HG03139 (cell line): ENCODE measurements at regions not wholly inside any gene's neighbourhood (a gene's known extent, or its start where the extent isn't known, plus 50 kb on each side); places are given as distances from the start of the nearest gene placed in this dataset.

Experiments used
- ATAC-seq: cut with Tn5 transposase; IDR thresholded peaks from one replicate; pipeline ENCODE4 v1.9.1; 2021; ENCODE audit not compliant: unreplicated experiment

DNA sequence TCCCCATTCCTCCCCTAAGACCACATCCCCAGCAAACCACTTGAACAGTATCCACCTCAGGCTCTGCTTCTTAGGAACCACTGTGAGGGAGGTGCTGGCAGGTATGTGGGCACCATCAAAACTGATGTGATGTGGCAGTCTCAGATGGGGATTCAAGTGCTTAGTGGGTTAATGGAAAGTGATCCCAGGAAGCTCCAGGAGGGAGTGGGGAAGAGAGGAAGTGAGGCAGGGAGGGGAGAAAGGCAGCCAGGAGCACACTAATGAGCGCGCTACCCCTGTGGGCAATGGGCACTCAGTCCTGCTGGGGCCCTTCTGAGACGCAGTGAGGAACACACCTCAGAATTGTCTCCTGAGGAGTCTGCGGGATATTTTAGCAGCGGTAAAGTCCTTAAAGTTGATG is 263.1 kb upstream of the MOCS1 start:
- ATAC-seq = no peak

DNA sequence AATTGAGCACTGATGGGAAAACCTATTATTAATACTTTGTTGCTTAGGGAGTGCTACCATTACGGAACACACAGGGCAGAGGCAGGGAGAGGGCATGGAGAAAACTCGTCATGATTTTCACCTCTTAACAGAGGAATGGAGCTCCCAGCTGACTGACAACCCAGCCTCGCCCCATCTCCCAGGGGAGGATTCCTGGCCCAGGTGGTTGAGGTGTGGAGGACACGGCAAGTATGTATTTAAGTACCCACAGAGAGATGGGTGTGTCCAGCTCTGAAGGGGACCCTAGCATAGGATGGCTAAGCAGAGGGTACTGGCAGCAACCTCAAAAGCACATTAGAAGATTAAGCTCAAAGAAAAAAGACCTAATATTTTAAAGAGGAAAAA is 261.9 kb upstream of the MOCS1 start:
- ATAC-seq = no peak

DNA sequence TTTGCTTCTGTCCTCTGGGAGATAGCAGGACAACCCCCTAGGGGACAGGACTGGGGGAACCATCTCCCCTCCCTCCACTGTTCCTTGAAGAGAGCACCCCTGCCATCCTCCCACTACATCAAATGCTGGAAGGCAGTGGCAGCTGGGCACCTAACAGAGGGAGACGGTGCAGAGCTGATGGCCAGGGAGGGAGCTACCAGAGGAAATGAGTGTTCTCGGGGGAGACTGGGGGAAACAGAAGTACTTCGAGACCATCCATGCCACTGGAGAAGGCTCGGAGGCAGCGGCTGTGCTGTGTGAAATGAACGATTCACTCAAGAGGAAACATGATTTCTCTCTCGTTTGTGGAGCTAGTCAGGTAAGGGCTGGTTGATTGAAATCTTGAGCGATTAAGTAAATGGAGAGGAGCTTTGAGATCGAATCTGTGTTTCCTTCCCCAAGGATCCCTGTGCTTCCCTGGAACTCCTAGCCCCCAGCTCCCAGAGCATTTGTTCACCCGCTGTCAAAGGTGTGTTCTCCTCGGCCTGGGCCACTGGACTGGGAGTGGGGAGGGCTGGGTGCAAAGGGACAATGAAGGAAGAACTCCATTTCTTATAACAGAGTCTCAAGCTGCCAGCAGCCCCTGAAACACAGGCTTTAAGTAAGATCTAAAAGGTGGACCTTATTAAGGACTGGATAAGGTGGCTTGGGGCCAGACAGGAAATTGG is 261.3 kb upstream of the MOCS1 start:
- ATAC-seq = no peak

DNA sequence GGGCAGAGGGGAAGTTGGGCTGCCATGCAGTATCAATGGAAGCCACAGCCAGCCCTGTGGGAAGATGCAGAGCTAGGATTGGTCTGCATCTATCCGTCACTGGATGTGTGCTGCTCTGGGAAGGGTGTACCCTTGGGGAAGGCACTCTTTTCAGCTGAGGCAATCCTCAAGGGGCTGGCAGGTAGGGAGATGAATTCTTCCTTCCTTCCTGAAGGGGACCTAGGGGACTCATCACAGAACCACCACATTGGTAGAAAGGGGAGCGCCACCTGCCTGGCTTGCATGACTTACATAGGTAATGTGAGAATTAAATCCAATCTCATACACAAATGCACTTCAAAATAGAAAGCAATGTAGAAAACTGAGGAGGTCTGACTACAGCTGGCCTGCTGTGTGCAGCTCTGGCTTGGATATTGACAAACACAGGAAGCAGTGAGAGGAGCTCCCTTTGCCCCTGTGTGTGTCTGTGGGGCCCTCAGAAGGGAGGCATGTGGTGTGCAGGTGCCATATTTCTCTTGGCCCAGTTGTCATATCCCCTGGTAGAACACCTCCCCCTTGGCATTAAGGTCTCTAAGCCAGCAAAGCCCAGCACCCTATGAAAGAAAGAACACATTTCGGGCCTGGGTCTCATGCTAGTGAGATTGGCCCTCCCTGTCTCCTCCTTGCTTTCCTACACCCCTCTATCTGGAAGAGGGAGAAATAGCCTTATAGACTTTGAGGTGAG is 260.3 kb upstream of the MOCS1 start:
- no peak for ATAC-seq

DNA sequence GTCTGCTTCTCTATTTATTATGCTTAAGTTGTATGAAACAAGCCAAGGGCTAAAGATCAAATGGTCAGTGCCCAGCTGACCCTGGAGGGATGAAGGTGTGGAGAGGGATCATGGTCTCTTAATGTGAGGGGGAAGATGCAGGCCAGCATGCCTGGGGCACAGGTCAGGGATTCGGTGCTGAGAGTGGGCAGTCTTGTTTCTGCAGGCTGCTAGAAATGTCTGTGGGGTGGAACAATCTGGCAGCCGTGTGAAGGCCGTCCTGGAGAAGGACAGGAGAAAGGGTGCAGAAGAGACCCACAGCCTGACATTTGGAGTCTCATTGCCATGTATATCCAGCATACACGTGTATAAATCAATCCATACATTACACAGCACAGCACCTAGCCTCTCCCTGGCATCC is 258.3 kb upstream of the MOCS1 start:
- no peak for ATAC-seq

DNA sequence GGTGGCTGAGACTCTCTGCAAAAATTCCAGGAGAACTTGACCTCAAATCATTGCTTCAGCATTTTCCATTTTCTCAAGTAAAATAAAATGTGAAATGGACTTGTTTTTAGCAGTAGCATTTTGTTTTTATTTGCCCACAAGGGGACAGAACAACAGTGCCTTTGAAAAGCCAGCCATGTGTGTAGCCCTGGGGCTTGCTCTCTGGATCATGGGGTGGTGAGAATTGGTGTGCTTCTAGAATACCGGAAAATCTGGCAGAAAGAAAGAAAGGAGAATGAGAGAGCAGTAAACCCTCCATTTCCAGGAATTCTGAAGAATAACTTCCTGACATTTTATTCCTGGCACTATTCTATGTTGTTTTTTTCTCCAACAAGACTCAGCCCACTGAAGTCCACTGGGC is 254.7 kb upstream of the MOCS1 start:
- no peak for ATAC-seq

DNA sequence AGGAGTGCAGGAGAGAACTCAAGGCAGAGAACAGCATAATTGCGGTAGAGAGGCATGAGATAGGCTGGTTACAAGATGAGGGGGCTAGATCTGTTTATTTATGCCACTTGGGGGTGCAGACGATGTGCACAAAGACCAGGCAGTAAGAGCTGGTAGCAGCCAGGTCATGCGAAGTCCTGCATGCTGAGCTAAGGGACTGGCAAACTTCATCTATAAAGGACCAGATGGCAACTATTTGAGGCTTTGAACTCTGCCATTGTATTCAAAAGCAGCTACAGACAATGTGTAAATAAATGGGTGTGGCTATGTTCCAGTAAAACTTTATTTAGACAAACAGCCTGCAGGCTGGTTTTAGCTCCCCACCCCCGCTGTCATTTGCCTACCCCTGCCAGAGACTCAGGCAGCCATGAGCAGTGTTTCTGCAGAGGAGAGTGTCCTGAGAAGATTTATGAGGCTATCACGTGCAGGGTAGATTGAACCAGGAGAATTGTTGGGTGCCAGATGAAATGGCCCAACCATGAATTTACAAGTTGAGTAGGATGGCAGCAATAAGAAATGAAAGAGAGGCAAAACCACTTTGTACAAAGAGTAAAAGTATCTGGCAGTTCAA is 253.4 kb upstream of the MOCS1 start:
- ATAC-seq = no peak

DNA sequence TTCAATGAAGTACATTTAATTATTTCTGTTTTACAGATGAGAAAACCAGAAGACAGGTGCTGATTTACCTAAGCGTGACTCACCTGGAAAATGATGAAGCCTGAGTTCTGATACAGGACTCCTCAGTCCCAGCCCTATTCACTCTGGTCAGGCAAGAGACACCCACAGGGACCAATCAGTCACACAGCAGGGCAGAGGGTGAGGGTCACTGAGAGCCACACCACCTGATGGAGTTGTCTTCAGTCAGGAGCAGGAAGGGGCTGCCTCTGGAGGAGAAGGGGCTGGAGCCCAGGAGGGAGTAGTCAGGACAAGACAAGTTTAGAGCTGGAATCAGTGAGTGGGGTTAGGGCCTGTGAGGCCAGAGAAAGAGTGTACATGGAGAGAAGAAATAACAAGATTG is 251.2 kb upstream of the MOCS1 start:
- no peak for ATAC-seq

DNA sequence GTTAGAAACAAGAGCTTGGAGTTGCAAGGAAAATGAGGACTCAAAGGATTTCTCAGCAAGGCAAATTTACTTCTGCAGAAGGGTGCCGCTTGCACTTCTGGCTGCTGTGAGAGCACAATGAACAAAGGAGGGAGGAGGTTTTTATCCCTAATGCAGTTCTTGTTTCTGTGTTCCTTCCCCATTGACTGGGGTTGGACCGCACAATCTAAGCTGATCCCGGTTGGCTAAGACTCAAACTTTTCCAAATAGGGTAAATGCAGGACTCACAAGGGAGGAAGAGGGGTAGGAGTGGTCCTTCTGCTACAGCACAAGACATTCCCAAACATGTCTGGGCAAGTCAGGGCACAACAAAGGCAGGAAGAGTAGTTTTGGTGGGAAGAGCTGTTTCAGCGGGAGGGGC is 249.6 kb upstream of the MOCS1 start:
- ATAC-seq = no peak

DNA sequence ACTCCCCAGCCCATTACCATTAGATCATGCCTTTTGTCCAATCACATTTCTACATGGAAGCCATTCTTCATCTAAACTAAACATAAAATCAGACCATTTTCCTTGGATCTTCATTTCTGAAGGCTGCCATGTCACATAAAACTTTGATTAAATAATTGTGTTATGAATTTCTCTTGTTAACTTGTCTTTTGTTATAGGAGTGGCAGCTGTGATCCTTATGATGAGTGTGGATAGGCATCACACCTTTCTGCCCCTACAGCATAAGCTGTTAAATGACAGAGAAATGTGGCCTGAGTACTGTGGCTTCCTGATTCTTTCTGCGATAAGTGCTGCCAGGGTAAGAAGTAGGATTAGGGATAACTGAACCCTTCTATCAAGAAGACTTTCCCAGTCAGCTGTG is 247.1 kb upstream of the MOCS1 start:
- no peak for ATAC-seq

DNA sequence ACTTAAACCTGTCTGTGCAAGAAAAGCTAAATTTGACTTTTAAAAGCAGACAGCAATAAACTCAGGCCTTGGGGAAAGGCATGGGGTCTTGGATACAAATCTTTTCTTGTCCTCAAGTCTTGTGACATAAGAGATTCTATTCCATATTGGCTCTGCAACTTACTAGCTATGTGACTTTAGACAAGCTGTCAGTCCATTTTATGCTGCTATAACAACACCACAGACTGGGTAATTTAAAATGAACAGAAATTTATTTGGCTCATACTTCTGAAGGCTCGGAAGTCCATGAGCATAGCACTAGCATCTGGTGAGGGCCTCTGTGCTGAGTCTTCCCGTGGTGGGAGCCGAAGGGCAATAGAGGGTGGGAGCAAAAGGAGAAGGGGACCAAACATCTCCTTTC is 246.0 kb upstream of the MOCS1 start:
- ATAC-seq = no peak

DNA sequence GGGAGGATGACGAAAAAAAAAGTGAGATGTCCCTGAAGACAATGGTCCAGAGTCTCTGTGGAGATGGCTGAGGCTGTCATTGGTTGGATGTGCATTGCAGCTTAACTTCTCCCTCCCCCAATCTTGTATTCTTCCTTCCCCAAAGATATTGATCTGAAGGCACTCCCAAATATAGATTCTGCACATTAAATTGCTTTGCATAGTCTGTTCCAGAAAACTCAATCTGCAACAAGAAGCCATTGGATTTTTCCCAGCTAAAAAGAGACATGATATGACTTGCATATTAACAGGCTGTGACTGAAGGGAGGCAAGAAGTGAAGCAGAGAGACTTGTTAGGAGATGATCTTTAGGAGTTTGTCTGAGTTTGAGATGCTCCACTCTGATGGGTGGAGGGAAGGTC is 245.2 kb upstream of the MOCS1 start:
- no peak for ATAC-seq

DNA sequence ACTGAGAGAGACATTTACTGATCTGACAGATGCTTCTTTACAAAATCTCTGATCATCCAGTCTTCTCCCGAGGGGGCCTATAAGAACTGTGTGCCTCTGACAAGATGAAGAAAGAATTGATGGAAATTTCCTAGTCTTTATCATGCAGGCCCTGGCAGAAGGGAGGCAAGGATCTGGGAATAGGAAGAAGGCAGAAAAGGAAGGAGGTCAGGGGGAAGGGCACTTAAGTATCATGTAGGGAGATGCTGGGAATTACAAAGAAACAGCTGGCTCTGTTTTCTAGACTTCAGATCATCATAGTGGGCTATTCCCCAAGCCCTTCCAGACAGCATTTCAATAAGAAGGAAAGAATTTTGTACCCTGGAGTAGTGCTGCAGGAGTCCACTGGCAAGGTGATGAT is 243.3 kb upstream of the MOCS1 start:
- ATAC-seq = no peak

DNA sequence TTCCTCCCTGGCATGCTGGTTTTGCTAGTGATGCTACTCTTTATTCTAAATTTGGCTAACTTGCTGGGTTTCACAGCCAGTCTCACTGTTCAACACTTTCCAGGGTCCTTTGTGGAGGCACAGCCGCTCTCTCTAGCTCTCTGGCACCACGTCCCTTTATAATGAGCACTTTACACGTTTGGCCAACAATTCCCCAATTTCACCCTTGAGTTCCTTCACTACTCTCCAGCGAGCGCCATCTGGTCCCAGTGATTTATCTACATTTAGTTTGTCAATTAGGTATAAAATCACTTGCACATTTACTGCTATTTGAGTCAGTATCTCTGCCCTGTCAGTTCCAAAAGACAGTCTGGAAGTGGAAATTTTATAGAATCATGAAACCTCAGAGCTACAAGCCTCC is 241.9 kb upstream of the MOCS1 start:
- no peak for ATAC-seq

DNA sequence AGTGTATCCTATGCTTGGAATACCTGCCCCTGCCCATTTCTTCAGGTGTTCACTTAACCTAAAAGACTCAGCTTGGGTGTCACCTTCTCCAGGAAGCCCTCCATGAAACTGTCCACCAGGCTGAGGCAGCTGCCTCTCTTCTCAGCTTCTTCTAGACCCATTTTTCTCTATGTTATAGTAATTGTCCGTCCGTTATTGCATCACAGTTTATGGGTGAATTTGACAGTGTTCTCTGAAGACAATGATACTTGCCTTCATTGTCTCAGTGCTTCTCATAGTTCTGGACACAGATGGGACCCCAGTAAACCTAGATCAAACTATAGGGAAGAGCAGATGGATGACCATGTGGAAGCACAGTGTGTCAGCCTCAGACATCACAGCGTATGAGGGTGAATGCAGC is 238.0 kb upstream of the MOCS1 start:
- ATAC-seq = no peak

DNA sequence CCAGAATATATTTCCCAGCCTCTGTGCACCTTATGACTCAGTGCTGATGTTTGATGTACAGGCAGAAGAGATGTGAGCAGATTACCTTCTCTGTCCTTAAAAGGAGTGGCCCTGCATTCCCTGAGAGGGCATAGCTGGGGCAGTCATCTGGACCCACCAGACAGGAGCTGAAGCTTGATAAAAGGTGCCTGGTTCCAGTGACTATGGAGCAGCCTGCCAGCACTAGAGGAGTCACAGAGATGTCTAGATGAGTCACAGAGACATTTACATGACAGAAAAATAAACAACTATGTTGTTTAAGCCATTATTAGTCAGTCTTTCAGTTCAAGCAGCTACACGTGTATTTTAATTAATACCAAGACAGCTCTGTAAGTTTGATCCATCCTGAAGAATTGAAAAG is 237.1 kb upstream of the MOCS1 start:
- ATAC-seq = no peak

DNA sequence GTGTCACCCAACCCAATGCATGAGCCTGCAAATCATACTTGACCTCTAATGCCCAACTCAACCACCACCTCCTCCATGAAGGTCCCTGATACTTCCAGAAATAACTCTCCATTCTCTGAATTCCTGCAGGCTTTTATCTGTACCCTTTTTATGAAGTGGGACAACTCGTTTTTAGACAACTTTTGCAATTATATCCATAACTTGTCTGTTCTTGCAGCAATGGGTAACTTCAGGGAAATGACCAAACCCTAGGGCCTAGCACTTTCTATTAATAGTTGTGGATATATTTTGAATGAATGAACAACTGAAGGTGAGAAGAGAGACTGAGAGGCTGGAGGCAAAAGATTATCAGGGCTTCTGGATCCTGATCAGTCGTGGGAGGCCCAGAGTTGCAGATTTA is 236.6 kb upstream of the MOCS1 start:
- no peak for ATAC-seq

DNA sequence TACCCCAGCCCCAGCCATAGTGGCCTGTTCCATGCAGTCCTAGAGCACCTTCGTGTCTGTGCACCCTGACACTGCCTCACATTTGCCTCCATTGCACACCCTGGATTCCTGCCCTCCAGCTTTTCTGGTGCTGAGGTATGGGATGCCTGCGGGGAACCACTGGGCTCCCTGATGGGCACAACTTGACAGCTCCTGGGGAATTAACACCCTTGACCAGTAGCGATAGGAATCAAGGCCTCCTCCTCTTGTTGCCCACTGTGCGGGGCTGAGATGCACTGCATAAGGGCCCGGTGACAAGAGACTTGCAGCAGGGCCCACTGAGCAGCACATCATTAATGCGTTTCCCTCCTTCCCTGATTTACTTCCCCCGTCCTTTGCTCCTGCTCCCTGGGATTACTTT is 235.6 kb upstream of the MOCS1 start:
- ATAC-seq = no peak

DNA sequence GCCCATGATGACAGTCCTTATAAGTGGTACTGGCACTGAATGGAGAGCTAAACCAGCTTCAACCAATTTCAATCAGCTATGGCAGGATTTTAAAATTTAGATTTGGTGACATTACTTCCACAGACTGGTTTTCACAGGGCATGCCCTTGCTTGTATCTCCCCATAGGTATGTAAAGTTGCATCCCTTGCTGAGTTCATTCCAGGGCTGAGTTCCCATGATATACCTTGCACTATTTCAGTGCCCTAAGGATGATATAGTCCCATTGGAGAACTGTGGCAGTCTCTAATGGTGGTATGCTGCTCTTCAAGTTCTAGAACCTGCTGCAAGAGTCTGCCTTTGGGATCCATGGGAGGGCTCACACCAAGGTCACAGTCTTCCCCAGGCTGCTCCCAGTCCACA is 232.7 kb upstream of the MOCS1 start:
- no peak for ATAC-seq

DNA sequence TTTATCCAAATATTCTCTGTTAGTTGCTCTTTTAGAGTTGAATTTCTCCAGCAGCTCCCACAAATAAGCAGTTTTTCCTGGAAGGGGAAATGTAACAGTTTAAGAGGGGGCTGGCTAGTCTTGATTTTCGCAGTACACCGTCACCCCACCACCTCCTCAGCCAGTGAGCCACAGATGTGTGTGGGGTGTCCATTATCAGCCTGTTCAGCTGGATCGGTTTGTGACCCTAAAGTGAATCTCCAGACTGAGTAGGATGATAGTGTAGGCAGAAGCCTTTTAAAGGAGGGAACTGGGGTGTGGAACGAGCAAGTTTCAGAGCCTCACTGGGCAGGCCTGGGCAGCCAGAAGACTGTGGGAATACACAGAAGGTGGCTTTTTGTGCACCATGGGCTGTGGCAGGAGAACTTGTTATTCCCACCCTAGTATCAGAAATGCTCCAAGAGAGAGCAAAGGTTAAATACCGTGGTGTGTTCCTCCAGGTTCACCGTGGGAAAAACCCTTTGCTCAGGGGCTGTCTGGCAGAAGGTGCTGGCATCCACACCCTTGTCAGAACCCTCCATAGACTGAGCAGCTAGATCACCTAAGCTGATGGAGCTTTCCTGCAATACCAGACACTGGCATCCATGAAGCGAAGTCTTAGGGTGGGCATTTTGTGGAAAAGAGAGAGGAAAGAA is 230.9 kb upstream of the MOCS1 start:
- ATAC-seq = no peak

DNA sequence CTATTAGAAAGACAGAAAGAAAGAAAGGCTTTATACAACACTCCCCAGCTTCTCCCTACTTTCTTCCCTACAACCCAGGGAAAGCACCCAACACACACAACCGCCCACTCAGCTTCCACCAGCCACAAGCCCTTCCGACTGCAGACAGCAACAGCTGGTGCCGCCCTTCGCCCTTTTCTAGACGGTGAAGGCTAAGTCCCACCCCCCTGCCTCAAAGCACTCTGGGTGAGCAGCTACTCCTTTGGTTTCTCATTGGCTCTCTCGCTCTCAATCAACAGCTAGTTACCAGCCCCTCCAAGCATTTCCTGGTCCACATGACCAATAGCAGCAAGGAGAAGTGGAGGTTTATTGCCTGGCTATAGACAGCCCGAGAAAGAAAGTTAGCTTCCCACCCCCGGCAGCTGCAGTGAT is 230.1 kb upstream of the MOCS1 start:
- ATAC-seq = no peak

DNA sequence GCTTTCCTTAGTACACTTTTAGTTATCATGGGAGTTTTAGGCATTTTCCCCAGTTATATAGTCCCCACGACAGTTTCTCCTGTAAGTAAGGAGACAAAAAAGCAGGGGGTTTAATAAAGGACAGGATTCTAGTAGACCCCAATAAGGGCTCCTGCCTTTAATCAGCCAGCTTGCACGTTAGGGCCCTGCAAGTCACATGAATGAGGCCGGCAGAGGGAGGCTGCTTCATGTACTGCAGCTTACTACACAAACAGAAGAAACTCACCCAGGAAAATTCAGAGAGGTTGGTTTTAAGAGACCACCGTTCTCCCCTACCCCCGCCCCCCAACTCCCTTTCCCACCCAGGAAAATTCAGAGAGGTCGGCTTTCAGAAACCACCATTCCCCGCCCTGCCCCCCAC is 229.7 kb upstream of the MOCS1 start:
- no peak for ATAC-seq
